Neutrophil (primary cell): ENCODE measurements at regions not wholly inside any gene's neighbourhood (a gene's known extent, or its start where the extent isn't known, plus 50 kb on each side); places are given as distances from the start of the nearest gene placed in this dataset.

Source experiments
- H3K27ac ChIP-seq: fragments of 200-600 bp; sonication (generic); 2 replicates; pipeline ENCODE4 v1.5.1; 2016; ENCODE audit warnings: mild to moderate bottlenecking, moderate library complexity
- H3K27me3 ChIP-seq: fragments of 200-600 bp; sonication (generic); 2 replicates; pipeline ENCODE4 v1.6.0; 2016; ENCODE audit warnings: mild to moderate bottlenecking
- H3K36me3 ChIP-seq: fragments of 200-600 bp; sonication (generic); 2 replicates; pipeline ENCODE4 v1.5.1; 2017
- H3K4me1 ChIP-seq, 2 experiments: fragments of 200-600 bp in 1 of 2; sonication (generic) in 1 of 2; 1 replicate in 1 of 2; 2 replicates in 1 of 2; pipeline versions ENCODE4 v1.5.1 to v1.6.1; 2013 to 2016; ENCODE audit warnings: low read depth in 1 of 2, low read length in 1 of 2, mild to moderate bottlenecking in 1 of 2, moderate library complexity in 1 of 2; ENCODE audit not compliant: control insufficient read depth in 1 of 2, insufficient read depth in 1 of 2
- H3K4me3 ChIP-seq, 2 experiments: fragments of 200-600 bp in 1 of 2; sonication (generic) in 1 of 2; 1 replicate in 1 of 2; 2 replicates in 1 of 2; pipeline ENCODE4 v1.5.1; 2013 to 2016; ENCODE audit warnings: low read depth in 1 of 2, low read length in 1 of 2, mild to moderate bottlenecking in 1 of 2, moderate library complexity in 1 of 2
- H3K9me3 ChIP-seq: fragments of 200-600 bp; sonication (generic); 2 replicates; pipeline ENCODE4 v1.5.1; 2016
- CTCF ChIP-seq: fragments of 200-600 bp; sonication (generic); IDR thresholded peaks from 2 replicates; pipeline ENCODE4 v1.5.1; 2016; ENCODE audit warnings: antibody characterized with exemption

- no peak overlapping the region for H3K27ac ChIP-seq
- TF ChIP-seq CTCF = no peak
- H3K36me3 ChIP-seq = no peaks in the 10 kb centered on the region
Observed at GRCh38 chr11:80900265-80900664, 1459.4 kb upstream of the TENM4 start.

GRCh38 chr11:80899381-80899780 is 1458.6 kb upstream of the TENM4 start:
- Histone ChIP-seq H3K27ac (no peak overlapping the region), H3K4me1 (no peaks in the 10 kb centered on the region), H3K36me3 (no peaks in the 10 kb centered on the region), H3K4me3 (no peak overlapping the region), H3K9me3 (no peaks in the 10 kb centered on the region), H3K27me3 (no peaks in the 10 kb centered on the region)
- no peak for TF ChIP-seq CTCF

More at GRCh38 chr11:80900265-80900664, 1459.4 kb upstream of the TENM4 start:
- H3K4me3 ChIP-seq = no peak overlapping the region
- no peaks in the 10 kb centered on the region for H3K4me1 ChIP-seq
- H3K27me3 ChIP-seq = no peaks in the 10 kb centered on the region
- no peaks in the 10 kb centered on the region for H3K9me3 ChIP-seq

- no peak overlapping the region for H3K27ac ChIP-seq
- H3K4me1 ChIP-seq = no peaks in the 10 kb centered on the region
- no peaks in the 10 kb centered on the region for H3K27me3 ChIP-seq
- no peak for TF ChIP-seq CTCF
- no peaks in the 10 kb centered on the region for H3K36me3 ChIP-seq
- H3K9me3 ChIP-seq = no peaks in the 10 kb centered on the region
- no peak overlapping the region for H3K4me3 ChIP-seq
Observed at GRCh38 chr11:80898910-80899309, 1458.1 kb upstream of the TENM4 start.

- TF ChIP-seq CTCF = no peak
- Histone ChIP-seq H3K36me3 (no peaks in the 10 kb centered on the region), H3K4me1 (no peaks in the 10 kb centered on the region), H3K27ac (no peak overlapping the region), H3K4me3 (no peak overlapping the region), H3K9me3 (no peaks in the 10 kb centered on the region), H3K27me3 (no peaks in the 10 kb centered on the region)
Observed at GRCh38 chr11:80886684-80887083, 1445.9 kb upstream of the TENM4 start.

- Histone ChIP-seq H3K9me3 (no peaks in the 10 kb centered on the region), H3K27ac (no peak overlapping the region), H3K4me3 (no peak overlapping the region), H3K4me1 (no peaks in the 10 kb centered on the region), H3K36me3 (no peaks in the 10 kb centered on the region), H3K27me3 (no peaks in the 10 kb centered on the region)
- TF ChIP-seq CTCF = no peak
Observed at GRCh38 chr11:80873310-80873999, 1432.6 kb upstream of the TENM4 start.
